Thyroid gland (tissue), 4 donors: ENCODE measurements at regions not wholly inside any gene's neighbourhood (a gene's known extent, or its start where the extent isn't known, plus 50 kb on each side); places are given as distances from the start of the nearest gene placed in this dataset.

Source experiments
- CTCF ChIP-seq, 6 experiments: fragments of 200-600 bp in 3 of 6; fragments of 450-650 bp in 3 of 6; sonication (generic) in 3 of 6; IDR thresholded peaks; one replicate each; pipeline ENCODE4 v1.5.1; 2016 to 2019; ENCODE audit warnings: antibody characterized with exemption in 6 of 6, mild to moderate bottlenecking in 2 of 6, inconsistent platforms in 1 of 6, moderate library complexity in 1 of 6
- POLR2A ChIP-seq, 2 donors: fragments of 450-650 bp; IDR thresholded peaks; one replicate each; pipeline ENCODE4 v1.6.1; 2017; ENCODE audit warnings: antibody characterized with exemption in 2 of 2, mild to moderate bottlenecking in 2 of 2, moderate library complexity in 1 of 2

GRCh38 chr3:67907735-67908134 lies 253.3 kb upstream of the SUCLG2 start:
- TF ChIP-seq CTCF (IDR thresholded peaks at IDR 0.05) (no peak), POLR2A (IDR thresholded peaks at IDR 0.05) (no peak)
